ENCODE measurements at regions not wholly inside any gene's neighbourhood (a gene's known extent, or its start where the extent isn't known, plus 50 kb on each side); places are given as distances from the start of the nearest gene placed in this dataset.
"Not testable (repeated sequence)": the region's sequence is repeated elsewhere in the genome, so short reads cannot be mapped to it uniquely, and the experiment has no call there.

GRCh38 chr18:14606546-14606945 is 63.1 kb upstream of the POTEC start:
- peaks cover 11 to 18% of the 10 kb centered on the region in 2 donors for H3K4me1 Mint-ChIP-seq (ENCODE audit: low read depth in 2 of 2)
- ATAC-seq, H3K36me3 Mint-ChIP-seq: not testable (repeated sequence)

GRCh38 chr18:14607360-14607759 is 64.0 kb upstream of the POTEC start:
- Mint-ChIP-seq H3K4me1 (ENCODE audit: low read depth in 2 of 2) (peaks cover 11 to 18% of the 10 kb centered on the region in 2 donors), H3K27ac (peak overlapping the region in 1 of 2 donors; percentile 77)
- not testable (repeated sequence) for DNase-seq (ENCODE audit: low spot score); H3K4me3 Mint-ChIP-seq; H3K9me3 Mint-ChIP-seq; H3K27me3 Mint-ChIP-seq; H3K36me3 Mint-ChIP-seq; ATAC-seq

More at GRCh38 chr18:14606546-14606945, 63.1 kb upstream of the POTEC start:
- not testable (repeated sequence) for H3K9me3 Mint-ChIP-seq; H3K27me3 Mint-ChIP-seq; DNase-seq (ENCODE audit: low spot score)
- Mint-ChIP-seq H3K4me3 (peak overlapping the region; percentile 56), H3K27ac (peak overlapping the region; percentile 43 to 77)

GRCh38 chr18:14612422-14612821 is 69.0 kb upstream of the POTEC start:
- not testable (repeated sequence) for H3K36me3 Mint-ChIP-seq; H3K4me3 Mint-ChIP-seq; H3K9me3 Mint-ChIP-seq; DNase-seq (ENCODE audit: low spot score); H3K27me3 Mint-ChIP-seq; H3K27ac Mint-ChIP-seq
- peaks cover 11% of the 10 kb centered on the region in 2 donors for H3K4me1 Mint-ChIP-seq (ENCODE audit: low read depth in 2 of 2)
- ATAC-seq: peak; percentile 66 to 72

- H3K27ac Mint-ChIP-seq; DNase-seq (ENCODE audit: low spot score); H3K27me3 Mint-ChIP-seq; H3K4me3 Mint-ChIP-seq; H3K9me3 Mint-ChIP-seq; ATAC-seq: not testable (repeated sequence)
- Mint-ChIP-seq H3K4me1 (ENCODE audit: low read depth in 2 of 2) (peaks cover 11% of the 10 kb centered on the region in 2 donors), H3K36me3 (peaks cover 17% of the 10 kb centered on the region)
These were observed 71.1 kb upstream of the POTEC start for GRCh38 chr18:14614485-14614884.

- H3K36me3 Mint-ChIP-seq; H3K4me1 Mint-ChIP-seq (ENCODE audit: low read depth in 2 of 2); H3K9me3 Mint-ChIP-seq; H3K27ac Mint-ChIP-seq; H3K4me3 Mint-ChIP-seq; ATAC-seq; H3K27me3 Mint-ChIP-seq; DNase-seq (ENCODE audit: low spot score): not testable (repeated sequence)
These were observed 83.9 kb upstream of the POTEC start for GRCh38 chr18:14627336-14627735.

- not testable (repeated sequence) for H3K27me3 Mint-ChIP-seq; H3K27ac Mint-ChIP-seq; ATAC-seq; H3K4me3 Mint-ChIP-seq; DNase-seq (ENCODE audit: low spot score); H3K36me3 Mint-ChIP-seq; H3K9me3 Mint-ChIP-seq; H3K4me1 Mint-ChIP-seq (ENCODE audit: low read depth in 2 of 2)
These were observed 85.1 kb upstream of the POTEC start for GRCh38 chr18:14628323-14628978.

- not testable (repeated sequence) for H3K4me3 Mint-ChIP-seq; H3K27ac Mint-ChIP-seq; ATAC-seq; H3K36me3 Mint-ChIP-seq; DNase-seq (ENCODE audit: low spot score); H3K9me3 Mint-ChIP-seq; H3K4me1 Mint-ChIP-seq (ENCODE audit: low read depth in 2 of 2); H3K27me3 Mint-ChIP-seq
These were observed 85.6 kb upstream of the POTEC start for GRCh38 chr18:14628979-14629325.

GRCh38 chr18:14632976-14633375 is 89.6 kb upstream of the POTEC start:
- ATAC-seq; H3K9me3 Mint-ChIP-seq; H3K36me3 Mint-ChIP-seq; H3K27me3 Mint-ChIP-seq; H3K27ac Mint-ChIP-seq; H3K4me3 Mint-ChIP-seq; DNase-seq (ENCODE audit: low spot score); H3K4me1 Mint-ChIP-seq (ENCODE audit: low read depth in 2 of 2): not testable (repeated sequence)

- not testable (repeated sequence) for H3K27ac Mint-ChIP-seq; H3K4me1 Mint-ChIP-seq (ENCODE audit: low read depth in 2 of 2); ATAC-seq; H3K9me3 Mint-ChIP-seq; DNase-seq (ENCODE audit: low spot score); H3K4me3 Mint-ChIP-seq; H3K36me3 Mint-ChIP-seq
- peaks cover 0 to 10% of the 10 kb centered on the region in 2 donors for H3K27me3 Mint-ChIP-seq
These were observed 94.6 kb upstream of the POTEC start for GRCh38 chr18:14638008-14638407.

GRCh38 chr18:14641121-14641520 is 97.7 kb upstream of the POTEC start:
- H3K27me3 Mint-ChIP-seq: peaks cover 0 to 10% of the 10 kb centered on the region in 2 donors
- H3K4me1 Mint-ChIP-seq (ENCODE audit: low read depth in 2 of 2); H3K36me3 Mint-ChIP-seq; H3K9me3 Mint-ChIP-seq; H3K27ac Mint-ChIP-seq; DNase-seq (ENCODE audit: low spot score); H3K4me3 Mint-ChIP-seq; ATAC-seq: not testable (repeated sequence)

- not testable (repeated sequence) for H3K36me3 Mint-ChIP-seq; H3K4me1 Mint-ChIP-seq (ENCODE audit: low read depth in 2 of 2); H3K9me3 Mint-ChIP-seq; DNase-seq (ENCODE audit: low spot score); H3K27ac Mint-ChIP-seq; H3K4me3 Mint-ChIP-seq
- peaks cover 0 to 10% of the 10 kb centered on the region in 2 donors for H3K27me3 Mint-ChIP-seq
- ATAC-seq: peak in 1 of 2 donors; percentile 53
These were observed 100.4 kb upstream of the POTEC start for GRCh38 chr18:14643715-14644290.

- not testable (repeated sequence) for DNase-seq (ENCODE audit: low spot score); H3K9me3 Mint-ChIP-seq; H3K4me1 Mint-ChIP-seq (ENCODE audit: low read depth in 2 of 2); H3K4me3 Mint-ChIP-seq; ATAC-seq; H3K27me3 Mint-ChIP-seq; H3K36me3 Mint-ChIP-seq; H3K27ac Mint-ChIP-seq
These were observed 54.9 kb upstream of the ANKRD30B start for GRCh38 chr18:14693051-14693450.

- H3K27me3 Mint-ChIP-seq; DNase-seq (ENCODE audit: low spot score); H3K4me1 Mint-ChIP-seq (ENCODE audit: low read depth in 2 of 2); H3K4me3 Mint-ChIP-seq; H3K36me3 Mint-ChIP-seq; H3K9me3 Mint-ChIP-seq; H3K27ac Mint-ChIP-seq: not testable (repeated sequence)
- ATAC-seq: peak in 1 of 2 donors; percentile 45
These were observed 54.1 kb upstream of the ANKRD30B start for GRCh38 chr18:14693882-14694281.

- H3K4me3 Mint-ChIP-seq; H3K4me1 Mint-ChIP-seq (ENCODE audit: low read depth in 2 of 2): not testable (repeated sequence)
These were observed 50.0 kb upstream of the ANKRD30B start for GRCh38 chr18:14698006-14698405.

More at GRCh38 chr18:14698006-14698405, 50.0 kb upstream of the ANKRD30B start:
- not testable (repeated sequence) for H3K36me3 Mint-ChIP-seq; DNase-seq (ENCODE audit: low spot score); H3K27ac Mint-ChIP-seq; ATAC-seq; H3K9me3 Mint-ChIP-seq; H3K27me3 Mint-ChIP-seq
